Osteoblast (primary cell): ENCODE measurements at regions not wholly inside any gene's neighbourhood (a gene's known extent, or its start where the extent isn't known, plus 50 kb on each side); places are given as distances from the start of the nearest gene placed in this dataset.

Experiments used
- DNase-seq: peaks from one replicate; pipeline ENCODE4 v3.0.0; 2011; ENCODE audit warnings: low spot score, mixed read lengths; ENCODE audit not compliant: insufficient read length; ENCODE audit errors: missing footprints
- H2AFZ ChIP-seq: 2 replicates; pipeline ENCODE4 v1.6.0; 2011; ENCODE audit warnings: mild to moderate bottlenecking, low read length
- H3K27ac ChIP-seq: 2 replicates; pipeline ENCODE4 v1.5.1; 2011; ENCODE audit warnings: mild to moderate bottlenecking, low read depth, low read length, moderate library complexity
- H3K27me3 ChIP-seq: 2 replicates; pipeline ENCODE4 v1.6.0; 2012; ENCODE audit warnings: mild to moderate bottlenecking, control low read depth, inconsistent platforms, low read length, moderate library complexity; ENCODE audit not compliant: insufficient read depth
- H3K36me3 ChIP-seq: 2 replicates; pipeline ENCODE4 v1.5.1; 2011; ENCODE audit warnings: mild to moderate bottlenecking, low read length, control low read depth, moderate library complexity; ENCODE audit not compliant: insufficient read depth
- H3K4me1 ChIP-seq: 2 replicates; pipeline ENCODE4 v1.5.1; 2011; ENCODE audit warnings: mild to moderate bottlenecking, low read length, control low read depth, moderate library complexity; ENCODE audit not compliant: insufficient read depth
- H3K4me2 ChIP-seq: 2 replicates; pipeline ENCODE4 v1.6.0; 2011; ENCODE audit warnings: mild to moderate bottlenecking, low read length; ENCODE audit not compliant: insufficient read depth
- H3K4me3 ChIP-seq: fragments of 200-600 bp; sonication (generic); 3 replicates; pipeline ENCODE4 v1.5.1; 2012; ENCODE audit warnings: mild to moderate bottlenecking, low read length, inconsistent platforms; ENCODE audit not compliant: insufficient read depth
- H3K79me2 ChIP-seq: 2 replicates; pipeline ENCODE4 v1.6.0; 2012; ENCODE audit warnings: mild to moderate bottlenecking, low read length, control low read depth, inconsistent platforms; ENCODE audit not compliant: insufficient read depth
- H3K9me3 ChIP-seq: 2 replicates; pipeline ENCODE4 v1.5.1; 2011; ENCODE audit warnings: low read depth, low read length, control low read depth
- H4K20me1 ChIP-seq: 2 replicates; pipeline ENCODE4 v1.6.0; 2012; ENCODE audit warnings: mild to moderate bottlenecking, low read length, control low read depth; ENCODE audit not compliant: insufficient read depth
- TF ChIP-seq, protein P1 (sequence below): IDR thresholded peaks from 2 replicates; pipeline ENCODE4 v1.5.1; 2011; ENCODE audit warnings: mild to moderate bottlenecking, low read depth, low read length, moderate library complexity; ENCODE audit errors: extremely low read depth

DNA sequence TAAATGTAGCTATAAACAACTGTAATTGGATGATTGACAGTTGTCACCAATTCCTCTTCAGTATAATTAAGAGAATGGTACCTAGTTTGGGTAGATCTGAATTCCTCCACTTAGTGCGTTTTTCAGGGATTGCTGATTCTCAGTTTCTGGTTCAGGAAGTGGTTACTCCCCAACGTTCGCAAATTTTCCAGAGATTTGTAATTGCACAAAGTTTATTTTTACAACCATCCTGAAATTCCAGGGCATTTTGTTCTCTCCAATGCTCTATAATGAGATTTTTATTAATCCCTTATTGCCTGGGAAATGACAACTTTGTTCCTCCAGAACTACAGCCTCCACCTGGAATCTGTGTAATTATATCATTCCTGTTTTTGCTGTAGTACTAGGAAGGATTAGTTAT, 710.6 kb upstream of the ZEB2 start:
- Histone ChIP-seq H3K27ac (no peak overlapping the region), H3K4me2 (peak overlapping the region; percentile 56), H3K4me1 (peaks cover 8% of the 10 kb centered on the region), H3K9me3 (no peaks in the 10 kb centered on the region), H3K27me3 (no peaks in the 10 kb centered on the region), H3K79me2 (no peaks in the 10 kb centered on the region), H3K4me3 (no peak overlapping the region), H3K36me3 (no peaks in the 10 kb centered on the region), H4K20me1 (no peaks in the 10 kb centered on the region), H2AFZ (no peak overlapping the region)
- peak; percentile 32 for DNase-seq
- TF ChIP-seq, protein P1, sequence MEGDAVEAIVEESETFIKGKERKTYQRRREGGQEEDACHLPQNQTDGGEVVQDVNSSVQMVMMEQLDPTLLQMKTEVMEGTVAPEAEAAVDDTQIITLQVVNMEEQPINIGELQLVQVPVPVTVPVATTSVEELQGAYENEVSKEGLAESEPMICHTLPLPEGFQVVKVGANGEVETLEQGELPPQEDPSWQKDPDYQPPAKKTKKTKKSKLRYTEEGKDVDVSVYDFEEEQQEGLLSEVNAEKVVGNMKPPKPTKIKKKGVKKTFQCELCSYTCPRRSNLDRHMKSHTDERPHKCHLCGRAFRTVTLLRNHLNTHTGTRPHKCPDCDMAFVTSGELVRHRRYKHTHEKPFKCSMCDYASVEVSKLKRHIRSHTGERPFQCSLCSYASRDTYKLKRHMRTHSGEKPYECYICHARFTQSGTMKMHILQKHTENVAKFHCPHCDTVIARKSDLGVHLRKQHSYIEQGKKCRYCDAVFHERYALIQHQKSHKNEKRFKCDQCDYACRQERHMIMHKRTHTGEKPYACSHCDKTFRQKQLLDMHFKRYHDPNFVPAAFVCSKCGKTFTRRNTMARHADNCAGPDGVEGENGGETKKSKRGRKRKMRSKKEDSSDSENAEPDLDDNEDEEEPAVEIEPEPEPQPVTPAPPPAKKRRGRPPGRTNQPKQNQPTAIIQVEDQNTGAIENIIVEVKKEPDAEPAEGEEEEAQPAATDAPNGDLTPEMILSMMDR: no peak

DNA sequence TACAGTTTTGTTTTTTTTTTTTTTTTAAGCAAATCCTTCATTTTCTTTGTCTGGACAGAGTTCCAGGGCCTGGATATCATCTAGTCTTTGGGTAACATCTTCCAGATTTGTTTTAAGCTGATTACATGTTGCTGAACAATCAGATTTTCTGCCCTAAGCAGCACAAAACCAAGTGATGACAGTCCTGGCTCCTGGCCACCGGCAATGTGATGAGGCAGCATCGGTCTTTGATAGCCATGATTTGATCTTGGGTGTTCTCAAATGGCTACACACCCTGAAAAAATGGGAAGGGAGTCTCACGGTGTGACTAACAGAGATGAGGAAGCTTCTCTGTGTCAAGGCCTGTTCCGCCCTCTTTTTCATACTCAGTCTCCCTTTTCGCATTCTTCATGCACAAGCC, 708.6 kb upstream of the ZEB2 start:
- Histone ChIP-seq H3K9me3 (no peaks in the 10 kb centered on the region), H2AFZ (peak overlapping the region; percentile 19), H3K4me3 (no peak overlapping the region), H3K36me3 (no peaks in the 10 kb centered on the region), H4K20me1 (no peaks in the 10 kb centered on the region), H3K27ac (no peak overlapping the region), H3K79me2 (no peaks in the 10 kb centered on the region), H3K4me1 (peaks cover 8% of the 10 kb centered on the region), H3K27me3 (no peaks in the 10 kb centered on the region), H3K4me2 (no peak overlapping the region)
- TF ChIP-seq, protein P1: no peak
- no peak for DNase-seq

DNA sequence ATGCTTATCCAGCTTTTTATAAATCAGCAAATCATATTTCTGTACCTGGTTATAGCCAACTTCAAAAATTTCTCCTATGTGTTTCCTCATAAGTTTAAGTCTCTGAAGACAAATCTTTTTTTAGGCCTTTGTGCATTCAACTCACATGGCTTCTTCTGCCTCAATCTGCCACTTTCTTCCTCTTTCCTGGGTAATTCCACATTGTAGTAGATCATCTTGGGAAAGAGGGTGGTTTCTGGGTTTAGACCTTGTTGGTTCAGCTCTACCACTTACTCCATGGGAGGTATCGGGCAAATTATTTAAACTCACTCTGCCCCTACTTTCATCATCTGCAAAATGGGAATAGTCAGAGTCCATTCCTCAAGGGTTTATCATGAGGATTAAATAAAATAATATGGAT, 707.0 kb upstream of the ZEB2 start:
- Histone ChIP-seq H3K79me2 (no peaks in the 10 kb centered on the region), H3K36me3 (no peaks in the 10 kb centered on the region), H3K9me3 (no peaks in the 10 kb centered on the region), H4K20me1 (no peaks in the 10 kb centered on the region), H3K4me2 (no peak overlapping the region), H2AFZ (no peak overlapping the region), H3K27me3 (no peaks in the 10 kb centered on the region), H3K4me3 (no peak overlapping the region), H3K27ac (no peak overlapping the region), H3K4me1 (peaks cover 8% of the 10 kb centered on the region)
- no peak for DNase-seq
- TF ChIP-seq, protein P1: no peak

DNA sequence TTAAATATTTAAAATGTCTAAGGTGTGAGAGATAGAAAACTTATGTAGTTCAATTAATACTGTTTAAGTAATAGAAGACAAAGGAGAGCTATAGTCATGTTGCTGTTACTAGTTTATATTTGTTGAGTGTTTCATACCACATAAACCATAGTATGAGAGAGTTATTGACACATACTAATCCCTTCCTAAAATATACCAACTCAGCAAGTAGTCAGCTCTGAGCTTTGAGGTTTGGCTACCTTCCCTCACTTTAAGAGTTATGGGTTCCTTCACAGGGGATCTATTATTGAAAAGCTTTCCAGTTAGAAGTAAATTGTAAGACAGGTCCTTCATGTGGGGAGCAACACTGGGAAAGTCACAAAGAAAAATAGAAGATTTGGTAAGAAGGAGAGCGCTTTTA, 701.6 kb upstream of the ZEB2 start:
- Histone ChIP-seq H3K27me3 (no peaks in the 10 kb centered on the region), H2AFZ (no peak overlapping the region), H3K27ac (no peak overlapping the region), H3K9me3 (no peaks in the 10 kb centered on the region), H3K4me3 (no peak overlapping the region), H3K79me2 (no peaks in the 10 kb centered on the region), H3K4me2 (no peak overlapping the region), H3K36me3 (no peaks in the 10 kb centered on the region), H3K4me1 (no peaks in the 10 kb centered on the region), H4K20me1 (no peaks in the 10 kb centered on the region)
- TF ChIP-seq, protein P1: no peak
- no peak for DNase-seq
